H9 (cell line): ENCODE measurements at regions not wholly inside any gene's neighbourhood (a gene's known extent, or its start where the extent isn't known, plus 50 kb on each side); places are given as distances from the start of the nearest gene placed in this dataset.
"Not testable (repeated sequence)": the region's sequence is repeated elsewhere in the genome, so short reads cannot be mapped to it uniquely, and the experiment has no call there.

ENCODE experiments used
- DNase-seq: peaks from one replicate; pipeline ENCODE4 v3.0.0-alpha.2; 2017
- H2AFZ ChIP-seq: one replicate; pipeline ENCODE4 v1.6.1; 2013; ENCODE audit warnings: mild to moderate bottlenecking, low read length, control low read depth, moderate library complexity
- H2AK5ac ChIP-seq: 2 replicates; pipeline ENCODE4 v1.6.1; 2013; ENCODE audit warnings: low read length, control low read depth, mixed read lengths; ENCODE audit not compliant: insufficient read length
- H2BK120ac ChIP-seq: one replicate; pipeline ENCODE4 v1.6.1; 2013; ENCODE audit warnings: low read depth, mild to moderate bottlenecking, low read length, control low read depth, inconsistent platforms; ENCODE audit not compliant: poor library complexity, severe bottlenecking
- H2BK12ac ChIP-seq: 2 replicates; pipeline ENCODE4 v1.6.1; 2013; ENCODE audit warnings: low read length, control low read depth, mixed read lengths, low read depth; ENCODE audit not compliant: insufficient read length
- H2BK15ac ChIP-seq: 2 replicates; pipeline ENCODE4 v1.6.1; 2013; ENCODE audit warnings: low read depth, low read length, control low read depth
- H2BK20ac ChIP-seq: one replicate; pipeline ENCODE4 v1.6.1; 2013; ENCODE audit warnings: low read depth, mild to moderate bottlenecking, low read length, control low read depth, inconsistent platforms; ENCODE audit not compliant: poor library complexity, severe bottlenecking
- H2BK5ac ChIP-seq: 2 replicates; pipeline ENCODE4 v1.6.1; 2013; ENCODE audit warnings: low read length, control low read depth, mixed read lengths; ENCODE audit not compliant: insufficient read length
- H3K14ac ChIP-seq: 2 replicates; pipeline ENCODE4 v1.6.1; 2013; ENCODE audit warnings: low read length, control low read depth; ENCODE audit not compliant: insufficient read depth
- H3K18ac ChIP-seq: 2 replicates; pipeline ENCODE4 v1.6.1; 2013; ENCODE audit warnings: low read depth, mild to moderate bottlenecking, mixed read lengths, low read length, control low read depth; ENCODE audit not compliant: insufficient read length
- H3K23ac ChIP-seq: 2 replicates; pipeline ENCODE4 v1.6.1; 2013; ENCODE audit warnings: low read length, control low read depth, mixed read lengths, low read depth; ENCODE audit not compliant: insufficient read length
- H3K23me2 ChIP-seq: 2 replicates; pipeline ENCODE4 v1.6.1; 2013; ENCODE audit warnings: low read depth, mild to moderate bottlenecking, mixed read lengths, low read length, control low read depth; ENCODE audit not compliant: insufficient read length, poor library complexity, severe bottlenecking
- H3K27ac ChIP-seq: 2 replicates; pipeline ENCODE4 v1.5.1; 2013; ENCODE audit warnings: low read length, control low read depth, mixed read lengths, low read depth; ENCODE audit not compliant: insufficient read length
- H3K27me3 ChIP-seq: 2 replicates; pipeline ENCODE4 v1.6.1; 2013; ENCODE audit warnings: low read length, control low read depth, inconsistent platforms; ENCODE audit not compliant: insufficient read depth
- H3K4ac ChIP-seq: 2 replicates; pipeline ENCODE4 v1.6.1; 2013; ENCODE audit warnings: low read depth, mild to moderate bottlenecking, control low read depth, inconsistent platforms, low read length, moderate library complexity
- H3K4me1 ChIP-seq: 2 replicates; pipeline ENCODE4 v1.6.1; 2013; ENCODE audit warnings: low read length, control low read depth, inconsistent platforms; ENCODE audit not compliant: insufficient read depth
- H3K4me2 ChIP-seq: 2 replicates; pipeline ENCODE4 v1.6.1; 2013; ENCODE audit warnings: low read length, control low read depth, mixed read lengths; ENCODE audit not compliant: insufficient read length, insufficient read depth
- H3K56ac ChIP-seq: 2 replicates; pipeline ENCODE4 v1.6.1; 2013; ENCODE audit warnings: low read depth, mild to moderate bottlenecking, mixed read lengths, low read length, control low read depth; ENCODE audit not compliant: insufficient read length
- H3K79me1 ChIP-seq: 2 replicates; pipeline ENCODE4 v1.6.1; 2013; ENCODE audit warnings: low read depth, mild to moderate bottlenecking, moderate library complexity, low read length, control low read depth, inconsistent platforms; ENCODE audit not compliant: insufficient read depth, poor library complexity, severe bottlenecking
- H3K79me2 ChIP-seq: 2 replicates; pipeline ENCODE4 v1.6.1; 2013; ENCODE audit warnings: low read length, control low read depth, inconsistent platforms; ENCODE audit not compliant: insufficient read depth
- H3K9ac ChIP-seq: 2 replicates; pipeline ENCODE4 v1.6.1; 2013; ENCODE audit warnings: low read length, control low read depth, mixed read lengths; ENCODE audit not compliant: insufficient read length; ENCODE audit errors: extremely low read depth
- H3K9me3 ChIP-seq: one replicate; pipeline ENCODE4 v1.6.1; 2013; ENCODE audit warnings: low read depth, low read length, inconsistent platforms; ENCODE audit not compliant: control insufficient read depth
- H3T11ph ChIP-seq: one replicate; pipeline ENCODE4 v1.6.1; 2013; ENCODE audit warnings: mild to moderate bottlenecking, low read length, control low read depth, inconsistent platforms
- H4K20me1 ChIP-seq: one replicate; pipeline ENCODE4 v1.6.1; 2013; ENCODE audit not compliant: control insufficient read depth, insufficient read length, insufficient read depth
- H4K5ac ChIP-seq: 2 replicates; pipeline ENCODE4 v1.6.1; 2013; ENCODE audit warnings: low read depth, mild to moderate bottlenecking, mixed read lengths, low read length, control low read depth; ENCODE audit not compliant: insufficient read length
- H4K8ac ChIP-seq: replicated peaks from 2 replicates; pipeline ENCODE4 v1.6.1; 2013; ENCODE audit warnings: low read length, control low read depth, mixed read lengths, low read depth; ENCODE audit not compliant: insufficient read length
- H4K91ac ChIP-seq: 2 replicates; pipeline ENCODE4 v1.6.1; 2013; ENCODE audit warnings: low read depth, mild to moderate bottlenecking, moderate library complexity, mixed read lengths, low read length, control low read depth; ENCODE audit not compliant: insufficient read length
- H3K27ac Mint-ChIP-seq, 3 experiments: 2 replicates in 2 of 3; 3 replicates in 1 of 3; pipeline ENCODE4 v1.8.0; 2020 to 2021; ENCODE audit warnings: mixed read lengths in 3 of 3, mild to moderate bottlenecking in 1 of 3, moderate library complexity in 1 of 3
- H3K27me3 Mint-ChIP-seq: 2 replicates; pipeline ENCODE4 v1.8.0; 2021; ENCODE audit warnings: low read depth, mild to moderate bottlenecking, moderate library complexity, mixed read lengths
- H3K36me3 Mint-ChIP-seq, 3 experiments: 2 replicates in 2 of 3; 3 replicates in 1 of 3; pipeline ENCODE4 v1.8.0; 2020 to 2021; ENCODE audit warnings: low read depth in 3 of 3, mixed read lengths in 3 of 3; ENCODE audit not compliant: insufficient read depth in 1 of 3
- H3K4me1 Mint-ChIP-seq, 2 experiments: 2 replicates each; pipeline ENCODE4 v1.8.0; 2020; ENCODE audit warnings: mixed read lengths in 2 of 2
- H3K4me3 Mint-ChIP-seq, 2 experiments: 2 replicates in 1 of 2; 3 replicates in 1 of 2; pipeline ENCODE4 v1.8.0; 2020 to 2021; ENCODE audit warnings: mild to moderate bottlenecking in 2 of 2, mixed read lengths in 2 of 2, moderate library complexity in 1 of 2
- H3K9me3 Mint-ChIP-seq, 2 experiments: 2 replicates in 1 of 2; 3 replicates in 1 of 2; pipeline ENCODE4 v1.8.0; 2020; ENCODE audit warnings: mild to moderate bottlenecking in 2 of 2, mixed read lengths in 2 of 2, moderate library complexity in 1 of 2
- WGBS: extraction: QIAGEN DNeasy Blood & Tissue Kit; methylation state at CpG from one replicate; pipeline ENCODE4 v1.1.7; 2013; ENCODE audit warnings: missing lambda C conversion rate, low lambda C conversion rate, mixed read lengths; ENCODE audit not compliant: insufficient read length; ENCODE audit errors: extremely low coverage; 5-methylcytosine and 5-hydroxymethylcytosine counted together
- TF ChIP-seq, protein P1 (sequence below): fragments of 200-600 bp; sonication (generic); conservative IDR thresholded peaks from 3 replicates; pipeline ENCODE4 v1.8.0; 2021; ENCODE audit warnings: antibody characterized with exemption, mild to moderate bottlenecking

DNA sequence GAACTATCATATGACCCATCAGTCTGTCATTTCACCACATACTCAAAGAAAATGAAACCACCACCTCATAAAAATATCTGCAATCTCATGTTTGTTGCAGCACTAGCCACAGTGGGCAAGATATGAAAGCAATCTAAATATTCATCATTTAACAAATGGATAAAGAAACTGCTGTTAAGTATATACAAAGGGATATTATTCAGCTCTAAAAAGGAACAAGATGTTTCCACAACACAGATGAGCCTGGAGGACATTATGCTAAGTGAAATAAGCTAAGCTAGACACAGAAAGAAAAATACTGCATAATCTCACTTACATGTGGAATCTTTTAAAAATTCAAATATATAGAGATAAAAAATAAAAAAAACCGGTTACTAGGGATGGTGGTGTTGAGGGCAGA, 108.2 kb upstream of the BRWD3 start:
- Histone ChIP-seq H3K9ac (no peak overlapping the region), H3K27me3 (no peaks in the 10 kb centered on the region), H3K27ac (no peak overlapping the region), H2BK15ac (no peak overlapping the region), H2BK5ac (no peak overlapping the region), H2AK5ac (no peak overlapping the region), H3K14ac (no peak overlapping the region), H3K56ac (no peak overlapping the region), H2AFZ (no peak overlapping the region), H3K4ac (no peak overlapping the region), H2BK12ac (no peak overlapping the region), H2BK120ac (no peak overlapping the region), H3K4me1 (no peaks in the 10 kb centered on the region), H4K5ac (no peak overlapping the region), H3K4me2 (no peak overlapping the region), H3K79me2 (no peaks in the 10 kb centered on the region), H3K79me1 (no peaks in the 10 kb centered on the region), H3K23ac (no peak overlapping the region), H3K9me3 (peaks cover 28% of the 10 kb centered on the region), H4K8ac (no peak overlapping the region), H2BK20ac (no peak overlapping the region), H3K18ac (no peak overlapping the region), H3T11ph (no peak overlapping the region), H3K23me2 (no peaks in the 10 kb centered on the region), H4K20me1 (no peaks in the 10 kb centered on the region), H4K91ac (no peak overlapping the region)
- no peaks in the 10 kb centered on the region for H3K4me1 Mint-ChIP-seq
- no peak overlapping the region for H3K4me3 Mint-ChIP-seq
- peaks cover 0 to 18% (median 2%) of the 10 kb centered on the region in 3 experiments; a peak in 3 of 7 replicates for H3K36me3 Mint-ChIP-seq
- DNase-seq = no peak
- H3K27ac Mint-ChIP-seq = no peak overlapping the region
- H3K27me3 Mint-ChIP-seq = no peaks in the 10 kb centered on the region
- peaks cover 69 to 84% of the 10 kb centered on the region in 2 experiments for H3K9me3 Mint-ChIP-seq
- WGBS = no CpG with 5 or more reads among the region's 1 CpG
- TF ChIP-seq, protein P1, sequence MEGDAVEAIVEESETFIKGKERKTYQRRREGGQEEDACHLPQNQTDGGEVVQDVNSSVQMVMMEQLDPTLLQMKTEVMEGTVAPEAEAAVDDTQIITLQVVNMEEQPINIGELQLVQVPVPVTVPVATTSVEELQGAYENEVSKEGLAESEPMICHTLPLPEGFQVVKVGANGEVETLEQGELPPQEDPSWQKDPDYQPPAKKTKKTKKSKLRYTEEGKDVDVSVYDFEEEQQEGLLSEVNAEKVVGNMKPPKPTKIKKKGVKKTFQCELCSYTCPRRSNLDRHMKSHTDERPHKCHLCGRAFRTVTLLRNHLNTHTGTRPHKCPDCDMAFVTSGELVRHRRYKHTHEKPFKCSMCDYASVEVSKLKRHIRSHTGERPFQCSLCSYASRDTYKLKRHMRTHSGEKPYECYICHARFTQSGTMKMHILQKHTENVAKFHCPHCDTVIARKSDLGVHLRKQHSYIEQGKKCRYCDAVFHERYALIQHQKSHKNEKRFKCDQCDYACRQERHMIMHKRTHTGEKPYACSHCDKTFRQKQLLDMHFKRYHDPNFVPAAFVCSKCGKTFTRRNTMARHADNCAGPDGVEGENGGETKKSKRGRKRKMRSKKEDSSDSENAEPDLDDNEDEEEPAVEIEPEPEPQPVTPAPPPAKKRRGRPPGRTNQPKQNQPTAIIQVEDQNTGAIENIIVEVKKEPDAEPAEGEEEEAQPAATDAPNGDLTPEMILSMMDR = no peak

DNA sequence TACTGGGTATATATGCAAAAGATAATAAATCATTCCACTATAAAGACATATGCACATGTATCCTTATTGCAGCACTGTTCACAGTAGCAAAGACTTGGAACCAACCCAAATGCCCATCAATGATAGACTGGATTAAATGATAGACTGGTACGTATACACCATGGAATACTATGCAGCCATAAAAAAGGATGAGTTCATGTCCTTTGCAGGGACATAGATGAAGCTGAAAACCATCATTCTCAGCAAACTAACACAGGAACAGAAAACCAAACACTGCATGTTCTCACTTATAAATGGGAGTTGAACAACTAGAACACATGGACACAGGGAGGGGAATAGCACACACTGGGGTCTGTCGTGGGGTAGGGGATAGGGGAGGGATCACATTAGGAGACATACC, 102.7 kb upstream of the BRWD3 start:
- not testable (repeated sequence) for H2BK12ac ChIP-seq, H3K56ac ChIP-seq, H3K27me3 ChIP-seq, H2AFZ ChIP-seq, H3K23ac ChIP-seq, H4K20me1 ChIP-seq, H3K14ac ChIP-seq, DNase-seq, H3K4me1 Mint-ChIP-seq, H3K27ac Mint-ChIP-seq, H3K4me3 Mint-ChIP-seq, H4K91ac ChIP-seq, H3K23me2 ChIP-seq, H3K79me2 ChIP-seq, H3K79me1 ChIP-seq, H3K18ac ChIP-seq, H3K9ac ChIP-seq, H3K27ac ChIP-seq, H2BK15ac ChIP-seq, H4K5ac ChIP-seq, H3K4ac ChIP-seq, H3K4me2 ChIP-seq, H3K4me1 ChIP-seq, H3K27me3 Mint-ChIP-seq, H2BK20ac ChIP-seq, H2BK120ac ChIP-seq, H3T11ph ChIP-seq, H4K8ac ChIP-seq, H2AK5ac ChIP-seq, H2BK5ac ChIP-seq
- no CpG with 5 or more reads among the region's 2 CpGs for WGBS
- Mint-ChIP-seq H3K36me3 (peaks cover 0 to 33% (median 2%) of the 10 kb centered on the region in 3 experiments; a peak in 5 of 7 replicates), H3K9me3 (peaks cover 85 to 94% of the 10 kb centered on the region in 2 experiments)
- peaks cover 17% of the 10 kb centered on the region for H3K9me3 ChIP-seq
